PC-9 (cell line): ENCODE measurements at regions not wholly inside any gene's neighbourhood (a gene's known extent, or its start where the extent isn't known, plus 50 kb on each side); places are given as distances from the start of the nearest gene placed in this dataset.

Experiments
- BruUV-seq: library from RNA; stranded (reverse); fragments of 400-500 nt; replicated peaks from 2 replicates; lab custom pipeline; 2021; lab: Mats Ljungman, UMichigan
- CTCF ChIA-PET: fragments of 300-600 bp; sonication (Branson Sonifier 250); formaldehyde crosslinking; loops from one replicate; lab custom pipeline; 2022; ENCODE audit warnings: antibody characterized with exemption; lab: Charles Lee
- POLR2A ChIA-PET: fragments of 300-600 bp; sonication (Branson Sonifier 250); formaldehyde crosslinking; loops from one replicate; lab custom pipeline; 2022; ENCODE audit warnings: antibody characterized with exemption; ENCODE audit not compliant: unreplicated experiment; lab: Charles Lee
- DNase-seq, 2 experiments: peaks; one replicate each; pipeline versions ENCODE4 v3.0.0 to v3.0.0-alpha.2; 2015 to 2022; ENCODE audit warnings: mixed read lengths in 1 of 2
- H2AFZ ChIP-seq: fragments of 200-600 bp; sonication (generic); 2 replicates; pipeline ENCODE4 v1.8.1; 2017; ENCODE audit warnings: antibody characterized with exemption
- H3F3A ChIP-seq: fragments of 200-600 bp; sonication (generic); 2 replicates; pipeline ENCODE4 v1.8.1; 2017; ENCODE audit warnings: antibody characterized with exemption, mild to moderate bottlenecking, low read depth; ENCODE audit not compliant: insufficient read depth
- H3K27ac ChIP-seq: fragments of 200-600 bp; sonication (generic); 2 replicates; pipeline ENCODE4 v1.6.1; 2016; ENCODE audit warnings: mixed run types
- H3K27me3 ChIP-seq: fragments of 200-600 bp; sonication (generic); 2 replicates; pipeline ENCODE4 v1.6.1; 2016; ENCODE audit warnings: low read depth, mixed run types; ENCODE audit not compliant: insufficient read depth
- H3K36me3 ChIP-seq: fragments of 200-600 bp; sonication (generic); 2 replicates; pipeline ENCODE4 v1.6.1; 2016; ENCODE audit warnings: low read depth, mixed run types
- H3K4me1 ChIP-seq: fragments of 200-600 bp; sonication (generic); replicated peaks from 2 replicates; pipeline ENCODE4 v1.6.1; 2016; ENCODE audit warnings: mixed run types; ENCODE audit not compliant: insufficient read depth
- H3K4me2 ChIP-seq: fragments of 200-600 bp; sonication (generic); 2 replicates; pipeline ENCODE4 v1.6.1; 2017; ENCODE audit warnings: mixed run types
- H3K4me3 ChIP-seq: fragments of 200-600 bp; sonication (generic); 2 replicates; pipeline ENCODE4 v1.6.1; 2016; ENCODE audit warnings: mixed run types
- H3K79me2 ChIP-seq: fragments of 200-600 bp; sonication (generic); 2 replicates; pipeline ENCODE4 v1.6.1; 2017; ENCODE audit warnings: low read depth, mixed run types
- H3K9me2 ChIP-seq: fragments of 200-600 bp; sonication (generic); 2 replicates; pipeline ENCODE4 v1.8.1; 2017; ENCODE audit warnings: mild to moderate bottlenecking; ENCODE audit not compliant: insufficient read depth
- H3K9me3 ChIP-seq: fragments of 200-600 bp; sonication (generic); 2 replicates; pipeline ENCODE4 v1.8.1; 2016; ENCODE audit warnings: low read depth; ENCODE audit not compliant: insufficient read depth
- H4K20me1 ChIP-seq: fragments of 200-600 bp; sonication (generic); 2 replicates; pipeline ENCODE4 v1.8.1; 2017; ENCODE audit not compliant: insufficient read depth
- CTCF ChIP-seq: fragments of 200-600 bp; sonication (generic); conservative IDR thresholded peaks from 2 replicates; pipeline ENCODE4 v1.6.1; 2017; ENCODE audit warnings: mixed run types, antibody characterized with exemption, mild to moderate bottlenecking, moderate library complexity
- EZH2 ChIP-seq: fragments of 200-600 bp; sonication (generic); IDR thresholded peaks from 2 replicates; pipeline ENCODE4 v1.8.0; 2017; ENCODE audit warnings: antibody characterized with exemption, low read depth
- intact Hi-C: fragments of 100-400 bp; cut with micrococcal nuclease; formaldehyde crosslinking; loops from one replicate; pipeline ENCODE4 v1.10.0; 2022; ENCODE audit not compliant: unreplicated experiment

DNA sequence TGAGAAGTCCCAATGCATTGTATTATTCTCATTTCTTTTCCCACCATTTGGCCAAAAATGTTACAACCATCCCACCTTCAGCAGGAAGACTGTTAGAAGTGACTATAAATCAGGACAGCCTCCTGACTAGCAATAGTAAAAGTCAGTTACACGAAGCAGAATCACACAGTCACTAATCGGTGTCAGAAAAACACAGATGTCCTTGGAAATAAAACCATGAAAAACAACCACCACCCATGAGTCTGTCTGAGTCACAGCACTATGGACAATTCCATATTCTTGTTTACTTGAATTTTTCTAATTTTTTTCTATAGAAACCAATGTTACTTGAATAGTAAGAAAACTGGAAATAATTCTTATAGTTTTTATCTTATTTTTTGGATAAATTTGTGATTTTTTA lies 81.9 kb upstream of the FRMD4A start:
- no peak overlapping the region for H3K4me2 ChIP-seq

DNA sequence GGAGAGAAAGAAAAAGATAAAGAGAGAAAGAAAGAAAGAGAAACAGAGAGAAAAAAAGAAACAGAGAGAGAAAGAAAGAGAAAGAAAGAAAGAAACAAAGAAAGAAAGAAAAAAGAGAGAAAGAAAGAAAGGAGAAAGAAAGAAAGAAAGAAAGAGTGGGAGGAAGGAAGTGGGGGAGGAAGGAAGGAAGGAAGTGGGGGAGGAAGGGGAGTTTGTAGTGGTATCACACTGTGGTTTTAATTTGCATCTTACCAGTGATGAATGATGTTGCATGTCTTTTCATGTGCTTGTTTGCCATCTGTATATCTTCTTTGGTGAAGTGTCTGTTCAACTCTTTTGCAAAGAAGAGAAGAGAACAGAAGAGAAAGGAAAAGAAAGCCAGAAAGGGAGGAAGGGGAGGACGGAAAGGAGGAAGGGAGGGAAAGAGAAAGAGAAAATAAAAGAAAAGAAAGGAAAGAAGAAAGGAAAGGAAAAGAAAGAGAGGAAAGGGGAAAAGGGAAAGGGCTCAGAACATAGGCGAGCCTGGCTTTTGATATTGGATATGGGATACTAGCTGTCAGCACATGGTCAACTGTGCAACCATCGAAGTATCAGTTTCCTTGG lies 79.2 kb upstream of the FRMD4A start:
- no peak for TF ChIP-seq EZH2
- no peak for TF ChIP-seq CTCF
- Histone ChIP-seq H3K27ac (no peak overlapping the region), H4K20me1 (no peaks in the 10 kb centered on the region), H3K36me3 (no peaks in the 10 kb centered on the region), H3K4me1 (no peaks in the 10 kb centered on the region), H3K79me2 (no peaks in the 10 kb centered on the region), H2AFZ (no peak overlapping the region), H3K27me3 (peaks cover 41% of the 10 kb centered on the region), H3K9me3 (no peaks in the 10 kb centered on the region), H3K4me3 (no peak overlapping the region), H3K9me2 (no peaks in the 10 kb centered on the region), H3K4me2 (no peak overlapping the region), H3F3A (no peaks in the 10 kb centered on the region)
- intact Hi-C loops, result no loop called here
- no peak for DNase-seq
- BruUV-seq, result no TSS peak
- POLR2A ChIA-PET, result no interaction called here
- CTCF ChIA-PET, result no interaction called here

More for the DNA sequence above, 81.9 kb upstream of the FRMD4A start:
- Histone ChIP-seq H2AFZ (no peak overlapping the region), H3K4me1 (no peaks in the 10 kb centered on the region), H3K4me3 (no peak overlapping the region), H3K79me2 (no peaks in the 10 kb centered on the region), H3K9me2 (no peaks in the 10 kb centered on the region), H3K27me3 (peaks cover 15% of the 10 kb centered on the region), H3K27ac (no peak overlapping the region), H3K9me3 (no peaks in the 10 kb centered on the region), H4K20me1 (no peaks in the 10 kb centered on the region), H3K36me3 (no peaks in the 10 kb centered on the region), H3F3A (no peaks in the 10 kb centered on the region)
- TF ChIP-seq EZH2 (no peak), CTCF (no peak)
- POLR2A ChIA-PET, result no interaction called here
- CTCF ChIA-PET, result no interaction called here
- no peak for DNase-seq
- BruUV-seq, result no TSS peak
- intact Hi-C loops, result no loop called here

- no peaks in the 10 kb centered on the region for H3K36me3 ChIP-seq
- no peaks in the 10 kb centered on the region for H3K4me1 ChIP-seq
- intact Hi-C loops, result no loop called here
- H3K27ac ChIP-seq, result no peak overlapping the region
- ChIA-PET CTCF (no interaction called here), POLR2A (no interaction called here)
- no peaks in the 10 kb centered on the region for H3K9me2 ChIP-seq
- no peaks in the 10 kb centered on the region for H3K79me2 ChIP-seq
- no peaks in the 10 kb centered on the region for H4K20me1 ChIP-seq
- H3K27me3 ChIP-seq, result peaks cover 48% of the 10 kb centered on the region
- no peak for DNase-seq
- H3K9me3 ChIP-seq, result no peaks in the 10 kb centered on the region
- no peak overlapping the region for H2AFZ ChIP-seq
- H3K4me2 ChIP-seq, result no peak overlapping the region
- BruUV-seq, result no TSS peak
- no peak overlapping the region for H3K4me3 ChIP-seq
- H3F3A ChIP-seq, result no peaks in the 10 kb centered on the region
- no peak for TF ChIP-seq EZH2
- TF ChIP-seq CTCF, result no peak
Observed at GRCh38 chr10:14409247-14409646, 78.5 kb upstream of the FRMD4A start.
